ENCODE measurements at regions not wholly inside any gene's neighbourhood (a gene's known extent, or its start where the extent isn't known, plus 50 kb on each side); places are given as distances from the start of the nearest gene placed in this dataset.
"Not testable (repeated sequence)": the region's sequence is repeated elsewhere in the genome, so short reads cannot be mapped to it uniquely, and the experiment has no call there.

DNA sequence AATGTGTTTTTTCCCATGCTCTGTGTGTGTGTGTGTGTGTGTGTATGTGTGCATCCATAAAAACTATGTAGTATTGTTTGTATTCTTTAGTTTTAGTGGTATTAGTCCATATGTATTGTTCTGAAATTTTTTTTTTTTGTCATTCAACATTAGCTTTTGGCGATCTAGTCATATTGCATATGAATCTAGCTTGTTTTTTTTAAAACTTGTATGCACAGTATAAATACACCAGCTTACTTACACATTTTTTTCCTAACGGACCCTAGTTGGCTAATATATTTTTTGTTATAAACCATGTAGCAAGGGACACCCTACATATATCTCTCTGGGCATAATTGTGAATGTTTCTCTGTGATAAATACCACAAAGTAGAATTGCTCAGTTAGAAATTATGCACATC is 359.7 kb downstream of the SRGAP2C start:
- H4K20me1 ChIP-seq (ENCODE audit: insufficient read depth, low read length): no peaks in the 10 kb centered on the region
- H4K5ac ChIP-seq (ENCODE audit: low read depth, low read length): no peak overlapping the region
- H3K27ac ChIP-seq (ENCODE audit: insufficient read depth, low read length): no peak overlapping the region
- no peak overlapping the region for H2BK5ac ChIP-seq (ENCODE audit: low read depth, low read length, poor library complexity, severe bottlenecking)
- no CpG with 5 or more reads among the region's 2 CpGs for WGBS, 2 experiments (ENCODE audit: extremely low coverage in 2 of 2, insufficient read length in 1 of 2)
- no peak overlapping the region for H3K23ac ChIP-seq (ENCODE audit: low read depth, low read length)
- H3K4me2 ChIP-seq (ENCODE audit: low read depth, low read length): no peak overlapping the region
- H3K14ac ChIP-seq (replicated peaks; ENCODE audit: low read depth, low read length): no peak overlapping the region
- no peak overlapping the region for H3K4me3 ChIP-seq (ENCODE audit: insufficient read depth, low read depth, low read length)
- DNase-seq: no peak
- H3K36me3 ChIP-seq (ENCODE audit: control insufficient read depth, insufficient read depth, low read length): no peaks in the 10 kb centered on the region
- no peak overlapping the region for H2BK15ac ChIP-seq (ENCODE audit: low read depth, low read length)
- in situ Hi-C loops (cut with MboI; ENCODE audit: low sequenced_read_pairs) (no loop called here), dilution Hi-C loops (cut with HindIII; ENCODE audit: low sequenced_read_pairs, unreplicated experiment) (no loop called here), intact Hi-C loops (cut with micrococcal nuclease) (no loop called here)
- no peak overlapping the region for H3K4ac ChIP-seq (ENCODE audit: low read depth, low read length)
- no TSS peak for BruUV-seq (replicated peaks)
- no peak overlapping the region for H2BK20ac ChIP-seq (ENCODE audit: low read depth, low read length)
- no peak overlapping the region for H3K56ac ChIP-seq (ENCODE audit: extremely low read depth, insufficient read depth, low read length)
- no peak for ATAC-seq (ENCODE audit: low read depth)
- H3K79me1 ChIP-seq (ENCODE audit: low read depth in 1 of 2, low read length in 2 of 2): no peaks in the 10 kb centered on the region
- CTCF ChIA-PET: no interaction called here
- no peak overlapping the region for H3K18ac ChIP-seq (ENCODE audit: low read depth, low read length)
- no peak overlapping the region for H4K8ac ChIP-seq (ENCODE audit: low read depth in 2 of 2, low read length in 2 of 2)
- H2AK5ac ChIP-seq (ENCODE audit: low read depth, low read length): no peak overlapping the region
- H3K27me3 ChIP-seq (ENCODE audit: control insufficient read depth, insufficient read depth, low read length): no peaks in the 10 kb centered on the region
- POLR2A ChIA-PET (ENCODE audit: unreplicated experiment): no interaction called here
- TF ChIP-seq SMC3 (IDR thresholded peaks at IDR 0.05; ENCODE audit: low read depth, low read length) (no peak), MAFK (IDR thresholded peaks at IDR 0.05; ENCODE audit: low read depth, low read length) (no peak), NFE2L2 (IDR thresholded peaks at IDR 0.05; ENCODE audit: low read depth, low read length) (no peak)
- no peak overlapping the region for H2BK120ac ChIP-seq (ENCODE audit: low read depth, low read length)
- no peaks in the 10 kb centered on the region for H3K9me3 ChIP-seq (ENCODE audit: control insufficient read depth, insufficient read depth, low read length)
- no peaks in the 10 kb centered on the region for H3K9me1 ChIP-seq (ENCODE audit: insufficient read depth, low read length)
- no peak overlapping the region for H2AK9ac ChIP-seq (replicated peaks; ENCODE audit: low read depth, low read length, poor library complexity)
- no peak overlapping the region for H3K9ac ChIP-seq (ENCODE audit: low read depth, low read length)
- H2AFZ ChIP-seq (replicated peaks; ENCODE audit: low read length, poor library complexity): no peak overlapping the region
- no peak overlapping the region for H4K91ac ChIP-seq (ENCODE audit: insufficient read depth, low read depth, low read length)
- H3K4me1 ChIP-seq (ENCODE audit: control insufficient read depth, insufficient read depth, low read length): no peaks in the 10 kb centered on the region

DNA sequence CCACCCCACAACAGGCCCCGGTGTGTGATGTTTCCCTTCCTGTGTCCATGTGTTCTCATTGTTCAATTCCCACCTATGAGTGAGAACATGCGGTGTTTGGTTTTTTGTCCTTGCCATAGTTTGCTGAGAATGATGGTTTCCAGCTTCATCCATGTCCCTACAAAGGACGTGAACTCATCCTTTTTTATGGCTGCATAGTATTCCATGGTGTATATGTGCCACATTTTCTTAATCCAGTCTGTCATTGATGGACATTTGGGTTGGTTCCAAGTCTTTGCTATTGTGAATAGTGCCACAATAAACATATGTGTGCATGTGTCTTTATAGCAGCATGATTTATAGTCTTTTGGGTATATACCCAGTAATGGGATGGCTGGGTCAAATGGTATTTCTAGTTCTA is 361.1 kb downstream of the SRGAP2C start:
- H3K36me3 ChIP-seq (ENCODE audit: control insufficient read depth, insufficient read depth, low read length); DNase-seq; H2BK15ac ChIP-seq (ENCODE audit: low read depth, low read length); H3K79me1 ChIP-seq (ENCODE audit: low read depth in 1 of 2, low read length in 2 of 2); H3K27ac ChIP-seq (ENCODE audit: insufficient read depth, low read length); H2AK9ac ChIP-seq (replicated peaks; ENCODE audit: low read depth, low read length, poor library complexity); H3K4me1 ChIP-seq (ENCODE audit: control insufficient read depth, insufficient read depth, low read length); H2AK5ac ChIP-seq (ENCODE audit: low read depth, low read length); H3K9me3 ChIP-seq (ENCODE audit: control insufficient read depth, insufficient read depth, low read length); H4K5ac ChIP-seq (ENCODE audit: low read depth, low read length); H4K8ac ChIP-seq (ENCODE audit: low read depth in 2 of 2, low read length in 2 of 2); H4K91ac ChIP-seq (ENCODE audit: insufficient read depth, low read depth, low read length); CTCF ChIA-PET; ATAC-seq (ENCODE audit: low read depth); H3K4me2 ChIP-seq (ENCODE audit: low read depth, low read length); in situ Hi-C loops (cut with MboI; ENCODE audit: low sequenced_read_pairs); BruUV-seq (replicated peaks); intact Hi-C loops (cut with micrococcal nuclease); H2BK5ac ChIP-seq (ENCODE audit: low read depth, low read length, poor library complexity, severe bottlenecking); H2BK120ac ChIP-seq (ENCODE audit: low read depth, low read length); H3K4me3 ChIP-seq (ENCODE audit: insufficient read depth, low read depth, low read length); H3K56ac ChIP-seq (ENCODE audit: extremely low read depth, insufficient read depth, low read length); H3K23ac ChIP-seq (ENCODE audit: low read depth, low read length); H3K18ac ChIP-seq (ENCODE audit: low read depth, low read length); H3K9me1 ChIP-seq (ENCODE audit: insufficient read depth, low read length); H4K20me1 ChIP-seq (ENCODE audit: insufficient read depth, low read length); H3K27me3 ChIP-seq (ENCODE audit: control insufficient read depth, insufficient read depth, low read length); H2AFZ ChIP-seq (replicated peaks; ENCODE audit: low read length, poor library complexity); dilution Hi-C loops (cut with HindIII; ENCODE audit: low sequenced_read_pairs, unreplicated experiment); H3K9ac ChIP-seq (ENCODE audit: low read depth, low read length); H3K4ac ChIP-seq (ENCODE audit: low read depth, low read length); H3K14ac ChIP-seq (replicated peaks; ENCODE audit: low read depth, low read length); POLR2A ChIA-PET (ENCODE audit: unreplicated experiment); H2BK20ac ChIP-seq (ENCODE audit: low read depth, low read length): not testable (repeated sequence)
- WGBS, 2 experiments (ENCODE audit: extremely low coverage in 2 of 2, insufficient read length in 1 of 2): no CpG with 5 or more reads among the region's 3 CpGs
